ENCODE measurements at regions not wholly inside any gene's neighbourhood (a gene's known extent, or its start where the extent isn't known, plus 50 kb on each side); places are given as distances from the start of the nearest gene placed in this dataset.

GRCh38 chr3:126292318-126293070 lies 64.7 kb downstream of the KLF15 start:
- DNase-seq (ENCODE audit: low spot score) = no peak
- TF ChIP-seq, protein P1, sequence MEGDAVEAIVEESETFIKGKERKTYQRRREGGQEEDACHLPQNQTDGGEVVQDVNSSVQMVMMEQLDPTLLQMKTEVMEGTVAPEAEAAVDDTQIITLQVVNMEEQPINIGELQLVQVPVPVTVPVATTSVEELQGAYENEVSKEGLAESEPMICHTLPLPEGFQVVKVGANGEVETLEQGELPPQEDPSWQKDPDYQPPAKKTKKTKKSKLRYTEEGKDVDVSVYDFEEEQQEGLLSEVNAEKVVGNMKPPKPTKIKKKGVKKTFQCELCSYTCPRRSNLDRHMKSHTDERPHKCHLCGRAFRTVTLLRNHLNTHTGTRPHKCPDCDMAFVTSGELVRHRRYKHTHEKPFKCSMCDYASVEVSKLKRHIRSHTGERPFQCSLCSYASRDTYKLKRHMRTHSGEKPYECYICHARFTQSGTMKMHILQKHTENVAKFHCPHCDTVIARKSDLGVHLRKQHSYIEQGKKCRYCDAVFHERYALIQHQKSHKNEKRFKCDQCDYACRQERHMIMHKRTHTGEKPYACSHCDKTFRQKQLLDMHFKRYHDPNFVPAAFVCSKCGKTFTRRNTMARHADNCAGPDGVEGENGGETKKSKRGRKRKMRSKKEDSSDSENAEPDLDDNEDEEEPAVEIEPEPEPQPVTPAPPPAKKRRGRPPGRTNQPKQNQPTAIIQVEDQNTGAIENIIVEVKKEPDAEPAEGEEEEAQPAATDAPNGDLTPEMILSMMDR (IDR thresholded peaks at IDR 0.05; ENCODE audit: borderline replicate concordance, control extremely low read depth, extremely low read depth, insufficient read depth, missing control alignments) = no peak
- in situ Hi-C loops (cut with MboI; ENCODE audit: low sequenced_read_pairs, unreplicated experiment) = no loop called here

- in situ Hi-C loops (cut with MboI; ENCODE audit: low sequenced_read_pairs, unreplicated experiment) = no loop called here
- TF ChIP-seq, protein P1 (IDR thresholded peaks at IDR 0.05; ENCODE audit: borderline replicate concordance, control extremely low read depth, extremely low read depth, insufficient read depth, missing control alignments) = no peak
- no peak for DNase-seq (ENCODE audit: low spot score)
These were observed 65.7 kb downstream of the KLF15 start for GRCh38 chr3:126291537-126291936.

GRCh38 chr3:126291061-126291460 lies 66.1 kb downstream of the KLF15 start:
- in situ Hi-C loops (cut with MboI; ENCODE audit: low sequenced_read_pairs, unreplicated experiment) = no loop called here
- no peak for DNase-seq (ENCODE audit: low spot score)
- TF ChIP-seq, protein P1 (IDR thresholded peaks at IDR 0.05; ENCODE audit: borderline replicate concordance, control extremely low read depth, extremely low read depth, insufficient read depth, missing control alignments) = no peak

DNA sequence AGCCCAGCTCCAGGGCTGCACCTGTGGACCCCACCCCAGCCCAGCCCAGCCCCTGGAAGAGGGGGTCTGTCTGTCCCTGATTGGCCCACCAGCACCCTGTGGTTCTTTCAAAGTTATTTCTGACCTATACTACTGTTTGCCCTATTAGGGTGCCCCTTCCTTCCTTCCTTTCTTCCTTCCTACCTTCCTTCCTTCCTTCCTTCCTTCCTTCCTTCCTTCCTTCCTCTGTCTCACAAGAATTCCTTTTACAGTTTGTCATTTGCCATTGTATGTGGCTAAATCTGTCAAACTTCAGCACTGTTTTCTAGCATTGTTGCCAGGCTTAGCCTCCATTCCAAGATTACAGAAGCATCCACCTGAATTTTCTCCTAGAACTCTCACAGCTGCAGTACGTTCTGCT lies 66.9 kb downstream of the KLF15 start:
- in situ Hi-C loops (cut with MboI; ENCODE audit: low sequenced_read_pairs, unreplicated experiment) = no loop called here
- TF ChIP-seq, protein P1 (IDR thresholded peaks at IDR 0.05; ENCODE audit: borderline replicate concordance, control extremely low read depth, extremely low read depth, insufficient read depth, missing control alignments) = no peak
- DNase-seq (ENCODE audit: low spot score) = no peak

DNA sequence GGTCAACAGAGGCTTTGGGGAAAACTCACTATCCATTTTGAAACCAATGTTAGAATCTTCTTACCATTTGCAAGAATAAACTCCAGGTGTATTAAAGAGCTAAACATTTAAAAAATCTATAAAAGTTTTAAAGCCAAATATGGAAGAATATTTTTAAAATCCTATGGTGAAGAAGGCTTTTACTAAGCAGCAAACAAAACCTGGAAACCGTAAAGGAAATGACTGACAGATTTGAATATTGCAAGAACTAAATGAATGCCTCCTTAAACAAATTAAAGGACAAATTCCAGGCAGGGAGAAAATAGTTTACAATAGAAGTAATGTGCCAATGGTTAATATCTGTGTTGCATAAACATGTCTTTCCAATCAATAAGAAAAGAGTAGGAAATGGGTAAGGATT lies 68.1 kb downstream of the KLF15 start:
- TF ChIP-seq, protein P1 (IDR thresholded peaks at IDR 0.05; ENCODE audit: borderline replicate concordance, control extremely low read depth, extremely low read depth, insufficient read depth, missing control alignments) = no peak
- no peak for DNase-seq (ENCODE audit: low spot score)
- in situ Hi-C loops (cut with MboI; ENCODE audit: low sequenced_read_pairs, unreplicated experiment) = no loop called here

DNA sequence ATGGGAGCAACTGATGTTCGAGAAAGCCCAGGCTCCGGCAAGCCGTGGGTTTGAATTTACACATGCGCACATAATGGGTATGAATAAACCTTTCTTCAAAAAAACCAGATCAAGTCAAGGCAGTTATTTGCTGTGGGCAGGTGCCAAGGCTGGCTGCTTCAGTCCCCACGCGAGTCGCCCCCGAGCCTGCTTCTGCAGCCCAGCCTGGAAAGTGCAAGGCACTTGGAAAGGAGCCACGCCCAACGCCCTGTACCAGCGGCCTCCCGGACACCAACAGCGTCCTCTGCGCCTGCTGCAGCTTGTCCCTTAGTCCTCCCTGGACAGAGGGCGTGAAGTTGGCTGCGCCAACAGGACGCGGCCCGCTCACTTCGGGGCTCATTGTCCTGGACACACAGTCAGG lies 68.9 kb downstream of the KLF15 start:
- in situ Hi-C loops (cut with MboI; ENCODE audit: low sequenced_read_pairs, unreplicated experiment) = no loop called here
- TF ChIP-seq, protein P1 (IDR thresholded peaks at IDR 0.05; ENCODE audit: borderline replicate concordance, control extremely low read depth, extremely low read depth, insufficient read depth, missing control alignments) = no peak
- no peak for DNase-seq (ENCODE audit: low spot score)

Data from GM13976 (cell line).